ENCODE measurements at regions not wholly inside any gene's neighbourhood (a gene's known extent, or its start where the extent isn't known, plus 50 kb on each side); places are given as distances from the start of the nearest gene placed in this dataset.

DNA sequence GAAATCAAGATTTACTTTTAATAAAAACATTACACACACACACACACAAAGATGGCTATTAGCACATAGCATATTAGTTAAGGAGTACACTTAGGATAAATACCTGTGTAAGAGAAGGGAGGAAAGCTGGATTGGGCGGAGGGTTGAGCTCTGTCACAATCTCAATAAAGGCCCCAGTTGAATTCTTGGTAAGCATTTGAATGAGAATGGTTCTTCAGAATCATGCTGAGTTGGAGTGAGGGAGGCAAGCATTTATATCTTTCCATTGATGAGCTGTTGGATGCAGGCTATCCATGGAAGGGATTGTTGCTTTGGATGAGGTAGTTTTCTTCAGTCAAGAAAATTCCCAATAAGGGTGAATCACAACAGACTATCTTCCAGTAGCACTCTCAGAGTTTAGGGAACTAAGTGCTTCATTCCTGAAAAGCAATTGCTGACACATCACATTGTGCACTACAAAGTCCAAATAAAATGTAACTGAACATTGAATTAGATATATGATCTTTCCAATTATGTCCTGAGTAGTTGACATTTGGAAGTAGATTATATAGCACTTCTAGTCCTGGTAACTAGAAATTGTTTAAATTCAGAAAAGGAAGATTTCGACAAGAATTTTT, 95.7 kb downstream of the SUCNR1 start:
- TF ChIP-seq POLR2AphosphoS5 (IDR thresholded peaks at IDR 0.05) (no peak), POLR2A (IDR thresholded peaks at IDR 0.05) (no peak)
- TF ChIP-seq, protein P1, sequence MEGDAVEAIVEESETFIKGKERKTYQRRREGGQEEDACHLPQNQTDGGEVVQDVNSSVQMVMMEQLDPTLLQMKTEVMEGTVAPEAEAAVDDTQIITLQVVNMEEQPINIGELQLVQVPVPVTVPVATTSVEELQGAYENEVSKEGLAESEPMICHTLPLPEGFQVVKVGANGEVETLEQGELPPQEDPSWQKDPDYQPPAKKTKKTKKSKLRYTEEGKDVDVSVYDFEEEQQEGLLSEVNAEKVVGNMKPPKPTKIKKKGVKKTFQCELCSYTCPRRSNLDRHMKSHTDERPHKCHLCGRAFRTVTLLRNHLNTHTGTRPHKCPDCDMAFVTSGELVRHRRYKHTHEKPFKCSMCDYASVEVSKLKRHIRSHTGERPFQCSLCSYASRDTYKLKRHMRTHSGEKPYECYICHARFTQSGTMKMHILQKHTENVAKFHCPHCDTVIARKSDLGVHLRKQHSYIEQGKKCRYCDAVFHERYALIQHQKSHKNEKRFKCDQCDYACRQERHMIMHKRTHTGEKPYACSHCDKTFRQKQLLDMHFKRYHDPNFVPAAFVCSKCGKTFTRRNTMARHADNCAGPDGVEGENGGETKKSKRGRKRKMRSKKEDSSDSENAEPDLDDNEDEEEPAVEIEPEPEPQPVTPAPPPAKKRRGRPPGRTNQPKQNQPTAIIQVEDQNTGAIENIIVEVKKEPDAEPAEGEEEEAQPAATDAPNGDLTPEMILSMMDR (IDR thresholded peaks at IDR 0.05), result no peak
- intact Hi-C loops (cut with DNase I), result no loop called here
- Histone ChIP-seq H3K4me3 (no peak overlapping the region), H3K27me3 (replicated peaks; ENCODE audit: insufficient read depth) (no peaks in the 10 kb centered on the region), H3K36me3 (no peaks in the 10 kb centered on the region), H3K27ac (no peak overlapping the region), H3K4me1 (replicated peaks) (no peaks in the 10 kb centered on the region), H3K9me3 (no peaks in the 10 kb centered on the region)
- DNase-seq (ENCODE audit: low spot score), result no peak
- 80% methylated on average over 2 of the region's 2 CpGs for WGBS

DNA sequence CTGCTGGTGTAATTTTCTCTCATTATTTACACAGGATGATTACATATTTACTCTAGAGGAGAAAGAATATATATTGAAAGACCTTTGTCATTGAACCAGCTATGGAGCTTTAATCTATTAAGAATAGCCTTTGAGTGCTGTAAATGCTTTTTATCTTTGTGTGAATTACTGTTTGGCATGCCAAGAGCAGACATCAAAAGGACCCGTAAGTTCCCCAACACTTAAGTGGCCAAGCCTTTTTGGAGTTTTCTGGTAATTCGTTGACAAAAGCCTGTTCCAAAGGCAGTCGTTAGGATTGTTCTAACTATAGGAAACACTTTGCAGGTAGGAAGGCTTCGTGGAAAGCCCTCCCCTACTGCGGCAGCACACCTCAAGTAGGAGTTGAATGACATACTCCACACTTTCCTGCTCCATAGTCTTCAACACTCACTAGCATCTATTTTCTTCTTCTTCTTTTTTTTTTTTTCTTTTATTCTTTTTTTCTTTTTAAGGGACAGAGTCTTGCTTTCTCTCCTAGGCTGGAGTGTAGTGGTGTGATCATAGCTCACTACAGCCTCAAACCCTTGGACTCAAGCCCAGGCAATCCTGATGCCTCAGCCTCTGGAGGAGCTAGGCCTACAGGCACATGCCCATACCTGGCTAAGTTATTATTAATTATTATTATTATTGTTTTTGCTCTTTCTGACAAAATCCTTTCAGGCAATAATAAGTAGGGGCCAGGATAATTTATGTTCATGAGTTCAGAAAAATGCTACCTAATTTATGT, 98.6 kb downstream of the SUCNR1 start:
- H3K27ac ChIP-seq, result no peak overlapping the region
- H3K4me3 ChIP-seq, result no peak overlapping the region
- 44% methylated on average over 5 of the region's 5 CpGs for WGBS
- H3K27me3 ChIP-seq (replicated peaks; ENCODE audit: insufficient read depth), result no peaks in the 10 kb centered on the region
- H3K9me3 ChIP-seq, result no peaks in the 10 kb centered on the region
- no peaks in the 10 kb centered on the region for H3K36me3 ChIP-seq
- no peak for DNase-seq (ENCODE audit: low spot score)
- no peaks in the 10 kb centered on the region for H3K4me1 ChIP-seq (replicated peaks)
- TF ChIP-seq, protein P1 (IDR thresholded peaks at IDR 0.05), result no peak
- TF ChIP-seq POLR2AphosphoS5 (IDR thresholded peaks at IDR 0.05) (no peak), POLR2A (IDR thresholded peaks at IDR 0.05) (no peak)
- intact Hi-C loops (cut with DNase I), result no loop called here

DNA sequence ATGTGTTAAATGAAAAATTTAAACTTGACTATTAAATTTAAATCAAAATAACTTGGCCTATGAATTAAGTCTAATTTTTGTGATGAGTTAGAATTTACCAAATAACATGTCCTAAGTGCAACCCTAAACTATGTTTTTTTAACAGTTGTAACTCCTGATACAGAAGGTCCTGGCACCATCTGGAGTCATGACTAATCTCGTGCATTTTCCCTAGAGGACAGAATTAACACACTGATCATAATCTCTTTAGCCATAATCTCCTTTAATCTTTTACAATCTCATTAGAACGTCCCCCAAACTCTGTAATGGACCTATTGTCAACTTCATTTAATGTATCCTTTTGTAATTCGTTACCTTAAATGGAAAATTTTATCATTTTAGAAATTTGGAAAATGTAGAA, 100.6 kb downstream of the SUCNR1 start:
- no peak for DNase-seq (ENCODE audit: low spot score)

DNA sequence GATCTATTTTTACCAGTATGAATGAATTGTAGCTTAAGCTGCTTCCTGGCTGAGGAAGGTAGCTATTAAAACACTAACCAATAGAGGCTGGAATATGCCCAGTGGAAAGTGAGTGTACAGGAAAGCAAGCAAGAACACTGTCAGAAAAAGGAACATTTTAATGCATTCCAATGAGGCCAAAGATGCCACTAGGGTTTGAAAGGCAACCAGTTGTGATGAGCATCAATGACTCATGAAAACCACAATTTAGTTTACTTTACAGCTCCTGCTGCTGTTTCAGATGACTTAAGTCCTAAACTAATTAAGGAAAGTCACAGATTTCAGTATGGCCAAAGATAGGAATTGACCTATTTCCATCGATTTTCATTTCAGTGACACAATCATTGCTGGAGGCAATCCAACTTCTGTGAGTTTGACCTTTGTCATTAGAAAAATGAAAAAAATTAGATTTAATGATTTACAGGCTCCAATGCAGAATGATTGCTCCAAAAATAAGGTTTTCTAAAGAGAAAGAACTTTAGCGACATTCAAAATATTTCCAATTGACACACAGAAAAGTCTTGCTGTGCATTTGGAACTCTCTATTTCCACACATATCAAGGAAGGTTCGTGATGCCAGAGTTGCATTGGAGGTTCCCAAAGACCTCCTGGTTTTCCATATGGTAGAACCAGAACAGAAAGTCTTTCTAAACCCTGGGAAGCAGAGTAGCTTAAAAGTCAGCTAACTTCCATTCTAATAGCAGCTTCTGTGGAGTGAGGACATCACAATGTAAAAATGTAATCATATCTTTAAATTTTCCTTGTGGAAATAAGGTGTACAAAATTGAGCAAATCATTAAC, 103.0 kb downstream of the SUCNR1 start:
- Histone ChIP-seq H3K4me1 (replicated peaks) (no peaks in the 10 kb centered on the region), H3K4me3 (no peak overlapping the region), H3K36me3 (no peaks in the 10 kb centered on the region), H3K9me3 (no peaks in the 10 kb centered on the region), H3K27me3 (replicated peaks; ENCODE audit: insufficient read depth) (no peaks in the 10 kb centered on the region), H3K27ac (no peak overlapping the region)
- no peak for DNase-seq (ENCODE audit: low spot score)
- intact Hi-C loops (cut with DNase I), result no loop called here
- TF ChIP-seq POLR2AphosphoS5 (IDR thresholded peaks at IDR 0.05) (no peak), POLR2A (IDR thresholded peaks at IDR 0.05) (no peak)
- TF ChIP-seq, protein P1 (IDR thresholded peaks at IDR 0.05), result no peak
- 83% methylated on average over 3 of the region's 3 CpGs for whole genome bisulfite sequencing

More for the DNA sequence above, 100.6 kb downstream of the SUCNR1 start:
- Histone ChIP-seq H3K4me3 (no peak overlapping the region), H3K27me3 (replicated peaks; ENCODE audit: insufficient read depth) (no peaks in the 10 kb centered on the region), H3K36me3 (no peaks in the 10 kb centered on the region), H3K27ac (no peak overlapping the region), H3K4me1 (replicated peaks) (no peaks in the 10 kb centered on the region), H3K9me3 (no peaks in the 10 kb centered on the region)
- WGBS, result 34% methylated on average over 3 of the region's 3 CpGs
- intact Hi-C loops (cut with DNase I), result no loop called here
- TF ChIP-seq, protein P1 (IDR thresholded peaks at IDR 0.05), result no peak
- no peak for TF ChIP-seq POLR2A (IDR thresholded peaks at IDR 0.05)
- no peak for TF ChIP-seq POLR2AphosphoS5 (IDR thresholded peaks at IDR 0.05)

All from prostate gland (tissue), 2 donors.